Neural crest cell (in vitro differentiated cells): ENCODE measurements at regions not wholly inside any gene's neighbourhood (a gene's known extent, or its start where the extent isn't known, plus 50 kb on each side); places are given as distances from the start of the nearest gene placed in this dataset.

Experiments used
- DNase-seq: peaks from one replicate; pipeline ENCODE4 v3.0.0; 2021; ENCODE audit warnings: low read depth, mixed read lengths, low spot score
- H3K27ac Mint-ChIP-seq: one replicate; pipeline ENCODE4 v1.8.0; 2021; ENCODE audit warnings: mild to moderate bottlenecking, mixed read lengths; ENCODE audit not compliant: unreplicated experiment
- H3K27me3 Mint-ChIP-seq: 2 replicates; pipeline ENCODE4 v1.8.0; 2021; ENCODE audit warnings: low read depth, mild to moderate bottlenecking, mixed read lengths
- H3K36me3 Mint-ChIP-seq: 2 replicates; pipeline ENCODE4 v1.8.0; 2021; ENCODE audit warnings: low read depth, mild to moderate bottlenecking, mixed read lengths
- H3K4me1 Mint-ChIP-seq: 2 replicates; pipeline ENCODE4 v1.8.0; 2021; ENCODE audit warnings: mixed read lengths
- H3K4me3 Mint-ChIP-seq: one replicate; pipeline ENCODE4 v1.8.0; 2021; ENCODE audit warnings: mild to moderate bottlenecking, mixed read lengths
- H3K9me3 Mint-ChIP-seq: 2 replicates; pipeline ENCODE4 v1.8.0; 2021; ENCODE audit warnings: mixed read lengths
- CTCF ChIP-seq: fragments of 200-600 bp; sonication (generic); conservative IDR thresholded peaks from 2 replicates; pipeline ENCODE4 v1.5.0; 2021; ENCODE audit warnings: antibody characterized with exemption, mild to moderate bottlenecking

- Mint-ChIP-seq H3K27me3 (peaks cover 7% of the 10 kb centered on the region), H3K4me3 (no peak overlapping the region), H3K4me1 (peaks cover 5% of the 10 kb centered on the region), H3K9me3 (no peaks in the 10 kb centered on the region), H3K27ac (no peak overlapping the region), H3K36me3 (no peaks in the 10 kb centered on the region)
- DNase-seq: no peak
- TF ChIP-seq CTCF: no peak
Observed at GRCh38 chr11:32178692-32179091, 87.8 kb downstream of the RCN1 start.

GRCh38 chr11:32183512-32183911 lies 92.6 kb downstream of the RCN1 start:
- Mint-ChIP-seq H3K4me1 (no peaks in the 10 kb centered on the region), H3K27me3 (peaks cover under 1% of the 10 kb centered on the region)

GRCh38 chr11:32184041-32184722 lies 93.3 kb downstream of the RCN1 start:
- no peak for TF ChIP-seq CTCF
- H3K9me3 Mint-ChIP-seq: peaks cover 3% of the 10 kb centered on the region
- no peak overlapping the region for H3K4me3 Mint-ChIP-seq
- no peak overlapping the region for H3K27ac Mint-ChIP-seq
- H3K4me1 Mint-ChIP-seq: no peaks in the 10 kb centered on the region
- DNase-seq: no peak
- no peaks in the 10 kb centered on the region for H3K27me3 Mint-ChIP-seq
- no peaks in the 10 kb centered on the region for H3K36me3 Mint-ChIP-seq

More at GRCh38 chr11:32183512-32183911, 92.6 kb downstream of the RCN1 start:
- Mint-ChIP-seq H3K4me3 (no peak overlapping the region), H3K9me3 (peaks cover 3% of the 10 kb centered on the region), H3K27ac (no peak overlapping the region), H3K36me3 (no peaks in the 10 kb centered on the region)
- DNase-seq: no peak
- no peak for TF ChIP-seq CTCF

- no peak overlapping the region for H3K27ac Mint-ChIP-seq
- no peaks in the 10 kb centered on the region for H3K4me1 Mint-ChIP-seq
- no peak for TF ChIP-seq CTCF
- no peak for DNase-seq
- H3K4me3 Mint-ChIP-seq: no peak overlapping the region
- H3K9me3 Mint-ChIP-seq: peaks cover 3% of the 10 kb centered on the region
- no peaks in the 10 kb centered on the region for H3K27me3 Mint-ChIP-seq
- no peaks in the 10 kb centered on the region for H3K36me3 Mint-ChIP-seq
Observed at GRCh38 chr11:32184723-32185376, 94.0 kb downstream of the RCN1 start.

- TF ChIP-seq CTCF: no peak
- Mint-ChIP-seq H3K4me3 (no peak overlapping the region), H3K4me1 (no peaks in the 10 kb centered on the region), H3K27me3 (no peaks in the 10 kb centered on the region), H3K27ac (no peak overlapping the region), H3K36me3 (no peaks in the 10 kb centered on the region), H3K9me3 (peaks cover 3% of the 10 kb centered on the region)
- no peak for DNase-seq
Observed at GRCh38 chr11:32186118-32186517, 95.2 kb downstream of the RCN1 start.
